ENCODE measurements at regions not wholly inside any gene's neighbourhood (a gene's known extent, or its start where the extent isn't known, plus 50 kb on each side); places are given as distances from the start of the nearest gene placed in this dataset.
"Not testable (repeated sequence)": the region's sequence is repeated elsewhere in the genome, so short reads cannot be mapped to it uniquely, and the experiment has no call there.

GRCh38 chr9:117642571-117643287 lies 61.5 kb upstream of the TLR4 start:
- TF ChIP-seq POLR2AphosphoS5 (IDR thresholded peaks at IDR 0.05; ENCODE audit: low read depth, low read length); TAF1 (IDR thresholded peaks at IDR 0.05; ENCODE audit: borderline replicate concordance, low read depth, low read length): not testable (repeated sequence)

Data from GM12892 (cell line).